ENCODE measurements at regions not wholly inside any gene's neighbourhood (a gene's known extent, or its start where the extent isn't known, plus 50 kb on each side); places are given as distances from the start of the nearest gene placed in this dataset.
"Not testable (repeated sequence)": the region's sequence is repeated elsewhere in the genome, so short reads cannot be mapped to it uniquely, and the experiment has no call there.

DNA sequence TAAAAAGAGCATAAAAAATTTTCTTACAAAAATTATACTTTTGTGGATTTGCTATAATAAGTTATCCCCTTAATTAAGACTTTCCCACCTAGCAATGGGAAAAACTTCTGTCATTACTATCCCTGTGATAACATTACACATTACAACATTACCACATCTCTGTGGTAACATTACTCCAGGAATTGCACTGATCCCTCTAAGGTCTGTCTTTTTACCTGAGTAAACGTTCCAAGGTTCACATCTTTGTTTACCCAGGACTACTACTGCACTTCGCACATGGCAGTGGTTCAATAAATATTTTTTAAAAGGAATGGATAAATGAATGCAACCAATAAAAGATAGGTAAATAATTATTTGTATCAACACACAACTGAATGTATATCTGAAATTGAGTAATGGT is 92.4 kb upstream of the NOX4 start:
- TF ChIP-seq, protein P1, sequence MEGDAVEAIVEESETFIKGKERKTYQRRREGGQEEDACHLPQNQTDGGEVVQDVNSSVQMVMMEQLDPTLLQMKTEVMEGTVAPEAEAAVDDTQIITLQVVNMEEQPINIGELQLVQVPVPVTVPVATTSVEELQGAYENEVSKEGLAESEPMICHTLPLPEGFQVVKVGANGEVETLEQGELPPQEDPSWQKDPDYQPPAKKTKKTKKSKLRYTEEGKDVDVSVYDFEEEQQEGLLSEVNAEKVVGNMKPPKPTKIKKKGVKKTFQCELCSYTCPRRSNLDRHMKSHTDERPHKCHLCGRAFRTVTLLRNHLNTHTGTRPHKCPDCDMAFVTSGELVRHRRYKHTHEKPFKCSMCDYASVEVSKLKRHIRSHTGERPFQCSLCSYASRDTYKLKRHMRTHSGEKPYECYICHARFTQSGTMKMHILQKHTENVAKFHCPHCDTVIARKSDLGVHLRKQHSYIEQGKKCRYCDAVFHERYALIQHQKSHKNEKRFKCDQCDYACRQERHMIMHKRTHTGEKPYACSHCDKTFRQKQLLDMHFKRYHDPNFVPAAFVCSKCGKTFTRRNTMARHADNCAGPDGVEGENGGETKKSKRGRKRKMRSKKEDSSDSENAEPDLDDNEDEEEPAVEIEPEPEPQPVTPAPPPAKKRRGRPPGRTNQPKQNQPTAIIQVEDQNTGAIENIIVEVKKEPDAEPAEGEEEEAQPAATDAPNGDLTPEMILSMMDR (IDR thresholded peaks at IDR 0.05; ENCODE audit: borderline replicate concordance, extremely low read depth, low read length, poor library complexity, severe bottlenecking), result no peak
- no peak for TF ChIP-seq EZH2 (IDR thresholded peaks at IDR 0.05; ENCODE audit: borderline replicate concordance, low read depth, low read length, severe bottlenecking)
- H3K27ac ChIP-seq (ENCODE audit: low read length), result no peak overlapping the region
- no peak overlapping the region for H3K4me2 ChIP-seq (ENCODE audit: insufficient read depth, low read length)
- no peaks in the 10 kb centered on the region for H3K79me2 ChIP-seq (ENCODE audit: insufficient read depth, low read length)
- no peaks in the 10 kb centered on the region for H4K20me1 ChIP-seq (ENCODE audit: insufficient read depth, low read length)
- no peak overlapping the region for H3K4me3 ChIP-seq (ENCODE audit: low read depth in 1 of 2, low read length in 2 of 2)
- H3K27me3 ChIP-seq (ENCODE audit: insufficient read depth, low read length, poor library complexity), result no peaks in the 10 kb centered on the region
- H2AFZ ChIP-seq (ENCODE audit: low read depth, low read length), result no peak overlapping the region
- no peaks in the 10 kb centered on the region for H3K4me1 ChIP-seq (ENCODE audit: insufficient read depth, low read length)
- DNase-seq (no peak), ATAC-seq (ENCODE audit: insufficient read depth, low read depth) (no peak)
- H3K36me3 ChIP-seq (ENCODE audit: insufficient read depth, low read length), result no peaks in the 10 kb centered on the region
- H3K9me3 ChIP-seq (ENCODE audit: insufficient read depth, low read length, severe bottlenecking), result no peaks in the 10 kb centered on the region
- no peak overlapping the region for H3K9ac ChIP-seq (ENCODE audit: low read depth, low read length)

DNA sequence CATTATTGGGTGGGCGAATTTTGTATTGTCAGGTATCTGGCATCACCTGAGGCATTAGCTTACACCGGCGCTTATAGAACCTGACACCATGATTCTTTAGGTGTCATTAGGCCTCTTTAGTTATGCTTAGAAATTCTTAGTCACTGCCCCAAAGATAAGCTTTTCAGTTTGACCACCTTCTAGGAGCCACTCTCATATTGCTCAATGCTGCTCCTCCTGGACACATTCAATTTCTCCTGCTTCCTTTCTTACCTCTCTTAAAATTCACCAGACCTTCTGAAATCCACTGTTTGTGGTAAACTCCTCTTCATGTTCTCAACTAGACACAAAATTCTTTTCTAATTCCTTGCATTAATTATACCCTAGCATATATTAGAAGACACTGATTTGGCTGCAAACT is 93.9 kb upstream of the NOX4 start:
- not testable (repeated sequence) for H3K79me2 ChIP-seq (ENCODE audit: insufficient read depth, low read length); H3K4me1 ChIP-seq (ENCODE audit: insufficient read depth, low read length); H3K9me3 ChIP-seq (ENCODE audit: insufficient read depth, low read length, severe bottlenecking); H3K4me3 ChIP-seq (ENCODE audit: low read depth in 1 of 2, low read length in 2 of 2); H3K36me3 ChIP-seq (ENCODE audit: insufficient read depth, low read length); DNase-seq; H3K4me2 ChIP-seq (ENCODE audit: insufficient read depth, low read length); H3K9ac ChIP-seq (ENCODE audit: low read depth, low read length); H4K20me1 ChIP-seq (ENCODE audit: insufficient read depth, low read length); H3K27me3 ChIP-seq (ENCODE audit: insufficient read depth, low read length, poor library complexity); H3K27ac ChIP-seq (ENCODE audit: low read length); H2AFZ ChIP-seq (ENCODE audit: low read depth, low read length); ATAC-seq (ENCODE audit: insufficient read depth, low read depth)

DNA sequence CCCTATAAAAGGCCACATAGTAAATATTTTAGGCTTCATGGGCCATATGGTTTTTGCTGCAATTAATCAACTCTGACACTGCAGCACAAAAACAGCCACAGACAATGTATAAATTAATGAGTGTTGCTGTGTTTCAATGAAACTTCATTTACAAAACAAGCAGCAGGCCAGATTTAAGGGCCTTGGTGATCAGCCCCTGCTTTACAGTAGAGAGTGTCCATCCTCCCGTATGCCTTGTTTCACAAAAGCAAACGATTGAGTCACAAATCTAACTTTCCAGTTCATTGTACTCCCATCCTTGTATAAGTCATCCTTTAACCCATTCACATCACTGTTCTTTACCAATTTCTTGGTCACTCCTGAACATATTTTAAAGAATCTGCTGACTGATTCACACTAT is 94.3 kb upstream of the NOX4 start:
- not testable (repeated sequence) for H4K20me1 ChIP-seq (ENCODE audit: insufficient read depth, low read length); DNase-seq; H3K4me3 ChIP-seq (ENCODE audit: low read depth in 1 of 2, low read length in 2 of 2); H2AFZ ChIP-seq (ENCODE audit: low read depth, low read length); H3K79me2 ChIP-seq (ENCODE audit: insufficient read depth, low read length); H3K27me3 ChIP-seq (ENCODE audit: insufficient read depth, low read length, poor library complexity); ATAC-seq (ENCODE audit: insufficient read depth, low read depth); H3K4me1 ChIP-seq (ENCODE audit: insufficient read depth, low read length); H3K9me3 ChIP-seq (ENCODE audit: insufficient read depth, low read length, severe bottlenecking); H3K4me2 ChIP-seq (ENCODE audit: insufficient read depth, low read length); H3K27ac ChIP-seq (ENCODE audit: low read length); H3K9ac ChIP-seq (ENCODE audit: low read depth, low read length); H3K36me3 ChIP-seq (ENCODE audit: insufficient read depth, low read length)

DNA sequence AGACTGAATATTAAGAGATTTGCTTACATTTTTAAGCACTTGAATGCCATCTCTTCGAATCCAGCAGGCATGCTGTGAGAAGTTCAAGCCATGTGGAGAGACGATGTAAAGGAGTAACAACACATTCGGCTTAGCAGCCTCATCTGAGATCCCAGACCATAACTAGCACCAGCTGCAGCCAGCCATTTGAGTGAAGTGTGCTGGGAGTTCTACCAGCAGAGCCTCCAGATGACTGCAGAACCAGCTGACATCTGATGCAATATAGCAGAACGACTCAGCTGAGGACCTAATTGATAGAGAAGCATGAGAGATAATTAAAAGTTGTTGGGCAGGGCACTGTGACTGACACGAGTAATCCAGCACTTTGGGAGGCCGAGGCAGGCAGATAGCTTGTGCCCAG is 98.2 kb upstream of the NOX4 start:
- not testable (repeated sequence) for H2AFZ ChIP-seq (ENCODE audit: low read depth, low read length); H4K20me1 ChIP-seq (ENCODE audit: insufficient read depth, low read length)

DNA sequence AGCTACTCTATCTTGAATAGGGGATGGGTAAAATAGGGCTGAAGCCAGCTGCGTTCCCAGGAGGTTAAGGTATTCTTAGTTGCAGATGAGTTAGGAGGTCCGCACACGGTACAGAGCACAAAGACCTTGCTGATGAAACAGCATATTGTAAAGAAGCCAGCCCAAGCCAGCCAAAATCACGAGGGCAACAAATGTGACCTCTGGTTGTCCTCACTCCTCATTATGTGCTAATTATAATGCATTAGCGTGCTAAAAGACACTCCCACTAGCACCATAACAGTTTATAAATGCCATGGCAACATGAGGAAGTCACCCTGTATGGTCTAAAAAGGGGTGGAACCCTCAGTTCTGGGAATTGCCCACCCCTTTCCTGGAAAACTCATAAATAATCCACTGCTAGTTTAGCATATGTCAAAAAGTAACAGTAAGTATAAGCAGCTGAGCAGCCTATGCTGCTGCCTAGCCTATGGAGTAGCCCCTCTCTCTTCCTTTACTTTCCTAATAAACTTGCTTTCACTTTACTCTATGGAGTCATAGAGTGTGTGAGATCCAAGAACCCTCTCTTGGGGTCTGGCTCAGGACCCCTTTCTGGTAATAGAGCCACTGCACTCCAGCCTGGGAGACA is 98.9 kb upstream of the NOX4 start:
- H3K79me2 ChIP-seq (ENCODE audit: insufficient read depth, low read length); H3K9me3 ChIP-seq (ENCODE audit: insufficient read depth, low read length, severe bottlenecking); H3K36me3 ChIP-seq (ENCODE audit: insufficient read depth, low read length); H3K27ac ChIP-seq (ENCODE audit: low read length); H3K4me1 ChIP-seq (ENCODE audit: insufficient read depth, low read length); H3K4me2 ChIP-seq (ENCODE audit: insufficient read depth, low read length); H4K20me1 ChIP-seq (ENCODE audit: insufficient read depth, low read length); H3K9ac ChIP-seq (ENCODE audit: low read depth, low read length); DNase-seq; ATAC-seq (ENCODE audit: insufficient read depth, low read depth); H3K27me3 ChIP-seq (ENCODE audit: insufficient read depth, low read length, poor library complexity); H3K4me3 ChIP-seq (ENCODE audit: low read depth in 1 of 2, low read length in 2 of 2); H2AFZ ChIP-seq (ENCODE audit: low read depth, low read length): not testable (repeated sequence)

More for the DNA sequence above, 98.2 kb upstream of the NOX4 start:
- not testable (repeated sequence) for H3K4me3 ChIP-seq (ENCODE audit: low read depth in 1 of 2, low read length in 2 of 2); H3K9ac ChIP-seq (ENCODE audit: low read depth, low read length); H3K4me2 ChIP-seq (ENCODE audit: insufficient read depth, low read length); H3K36me3 ChIP-seq (ENCODE audit: insufficient read depth, low read length); H3K9me3 ChIP-seq (ENCODE audit: insufficient read depth, low read length, severe bottlenecking); H3K27ac ChIP-seq (ENCODE audit: low read length); H3K27me3 ChIP-seq (ENCODE audit: insufficient read depth, low read length, poor library complexity); H3K79me2 ChIP-seq (ENCODE audit: insufficient read depth, low read length); ATAC-seq (ENCODE audit: insufficient read depth, low read depth); H3K4me1 ChIP-seq (ENCODE audit: insufficient read depth, low read length); DNase-seq

DNA sequence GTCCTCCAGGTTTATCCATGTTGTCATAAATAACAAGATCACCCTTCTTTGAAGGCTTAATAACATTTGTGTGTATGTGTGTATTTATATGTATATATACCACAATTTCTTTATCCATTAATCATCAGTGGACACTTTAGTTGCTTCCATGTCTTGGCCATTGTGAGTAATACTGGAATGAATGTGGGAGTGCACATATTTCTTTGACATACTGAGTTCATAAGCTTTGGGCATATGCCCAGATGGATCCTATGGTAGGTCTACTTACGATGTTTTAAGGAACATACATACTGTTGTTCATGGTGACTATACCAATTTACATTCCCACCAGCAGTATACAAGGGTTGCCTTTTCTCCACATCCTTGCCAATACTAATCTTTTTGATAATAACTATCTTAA is 108.8 kb upstream of the TRIM77 start:
- not testable (repeated sequence) for H4K20me1 ChIP-seq (ENCODE audit: insufficient read depth, low read length); H3K4me3 ChIP-seq (ENCODE audit: low read depth in 1 of 2, low read length in 2 of 2); H3K79me2 ChIP-seq (ENCODE audit: insufficient read depth, low read length); H3K36me3 ChIP-seq (ENCODE audit: insufficient read depth, low read length); H3K27ac ChIP-seq (ENCODE audit: low read length); H3K9ac ChIP-seq (ENCODE audit: low read depth, low read length); H3K27me3 ChIP-seq (ENCODE audit: insufficient read depth, low read length, poor library complexity); H3K9me3 ChIP-seq (ENCODE audit: insufficient read depth, low read length, severe bottlenecking); H2AFZ ChIP-seq (ENCODE audit: low read depth, low read length); H3K4me2 ChIP-seq (ENCODE audit: insufficient read depth, low read length); DNase-seq; ATAC-seq (ENCODE audit: insufficient read depth, low read depth); H3K4me1 ChIP-seq (ENCODE audit: insufficient read depth, low read length)
